SK-N-SH treated with all-trans-retinoic acid at 6 μM for 48 hours (cell line): ENCODE measurements at regions not wholly inside any gene's neighbourhood (a gene's known extent, or its start where the extent isn't known, plus 50 kb on each side); places are given as distances from the start of the nearest gene placed in this dataset.

Experiments
- ATAC-seq: fragments of 200-7000 bp; cut with Tn5 transposase; 3 replicates; pipeline ENCODE4 v1.9.1; 2020; ENCODE audit warnings: mild to moderate bottlenecking, moderate library complexity
- ARNTL ChIP-seq: fragments of 450-650 bp; formaldehyde crosslinking; IDR thresholded peaks from 2 replicates; pipeline ENCODE4 v1.5.0; 2020; ENCODE audit warnings: low read depth, mild to moderate bottlenecking, moderate library complexity, borderline replicate concordance
- BACH2 ChIP-seq: fragments of 250-450 bp; sonication (Bioruptor Pico); IDR thresholded peaks from 2 replicates; pipeline ENCODE4 v1.9.0; 2021; ENCODE audit warnings: mild to moderate bottlenecking, borderline replicate concordance
- ESRRG ChIP-seq: fragments of 250-450 bp; sonication (Bioruptor Pico); IDR thresholded peaks from 2 replicates; pipeline ENCODE4 v1.6.1; 2021; ENCODE audit warnings: mild to moderate bottlenecking
- GLIS3 ChIP-seq: fragments of 250-450 bp; sonication (Bioruptor Pico); IDR thresholded peaks from 2 replicates; pipeline ENCODE4 v1.5.0; 2020; ENCODE audit warnings: mild to moderate bottlenecking, moderate library complexity
- ISL1 ChIP-seq: fragments of 250-450 bp; sonication (Bioruptor Pico); IDR thresholded peaks from 2 replicates; pipeline ENCODE4 v2.1.2; 2022; ENCODE audit warnings: mild to moderate bottlenecking, moderate library complexity
- OSR1 ChIP-seq: fragments of 250-450 bp; sonication (Bioruptor Pico); IDR thresholded peaks from 2 replicates; pipeline ENCODE4 v1.8.0; 2022; ENCODE audit warnings: moderate library complexity, mild to moderate bottlenecking, inconsistent platforms
- PPARA ChIP-seq: fragments of 250-450 bp; sonication (Bioruptor Pico); IDR thresholded peaks from 2 replicates; pipeline ENCODE4 v1.5.0; 2020; ENCODE audit warnings: mild to moderate bottlenecking, borderline replicate concordance
- RARB ChIP-seq: fragments of 250-450 bp; sonication (Bioruptor Pico); IDR thresholded peaks from 2 replicates; pipeline ENCODE4 v1.8.0; 2021; ENCODE audit warnings: mild to moderate bottlenecking, moderate library complexity
- SNAI2 ChIP-seq: fragments of 250-450 bp; sonication (Bioruptor Pico); IDR thresholded peaks from 2 replicates; pipeline ENCODE4 v1.5.0; 2020; ENCODE audit warnings: mild to moderate bottlenecking, moderate library complexity
- TCF4 ChIP-seq: fragments of 250-450 bp; sonication (Bioruptor Pico); IDR thresholded peaks from 2 replicates; pipeline ENCODE4 v1.8.0; 2021; ENCODE audit warnings: mild to moderate bottlenecking, moderate library complexity, borderline replicate concordance
- TOX ChIP-seq: fragments of 250-450 bp; sonication (Bioruptor Pico); IDR thresholded peaks from 2 replicates; pipeline ENCODE4 v1.8.0; 2021; ENCODE audit warnings: mild to moderate bottlenecking, moderate library complexity, borderline replicate concordance
- ZC3H10 ChIP-seq: fragments of 250-450 bp; sonication (Bioruptor Pico); IDR thresholded peaks from 2 replicates; pipeline ENCODE4 v1.5.1; 2021; ENCODE audit warnings: mild to moderate bottlenecking, moderate library complexity
- ZFP3 ChIP-seq: fragments of 250-450 bp; sonication (Bioruptor Pico); IDR thresholded peaks from 2 replicates; pipeline ENCODE4 v1.5.0; 2020; ENCODE audit warnings: mild to moderate bottlenecking, moderate library complexity
- ZFP30 ChIP-seq: fragments of 450-650 bp; formaldehyde crosslinking; IDR thresholded peaks from 2 replicates; pipeline ENCODE4 v1.5.0; 2022; ENCODE audit warnings: mild to moderate bottlenecking, moderate library complexity
- ZNF565 ChIP-seq: fragments of 450-650 bp; formaldehyde crosslinking; conservative IDR thresholded peaks from 2 replicates; pipeline ENCODE4 v1.5.0; 2020; ENCODE audit warnings: low read depth, mild to moderate bottlenecking, moderate library complexity
- ZNF70 ChIP-seq: fragments of 450-650 bp; formaldehyde crosslinking; IDR thresholded peaks from 2 replicates; pipeline ENCODE4 v1.5.0; 2020; ENCODE audit warnings: mild to moderate bottlenecking, moderate library complexity
- ZNF8 ChIP-seq: fragments of 450-650 bp; formaldehyde crosslinking; IDR thresholded peaks from 2 replicates; pipeline ENCODE4 v1.5.0; 2020; ENCODE audit warnings: mild to moderate bottlenecking, moderate library complexity
- TF ChIP-seq, protein P1 (sequence below): fragments of 250-450 bp; sonication (Bioruptor Pico); IDR thresholded peaks from 2 replicates; pipeline ENCODE4 v1.5.1; 2021; ENCODE audit warnings: mild to moderate bottlenecking, moderate library complexity
- TF ChIP-seq, protein P2 (sequence below): fragments of 250-450 bp; sonication (Bioruptor Pico); IDR thresholded peaks from 2 replicates; pipeline ENCODE4 v1.8.0; 2021; ENCODE audit warnings: low read depth, mild to moderate bottlenecking, moderate library complexity, borderline replicate concordance
- TF ChIP-seq, protein P3 (sequence below): fragments of 250-450 bp; sonication (Bioruptor Pico); IDR thresholded peaks from 2 replicates; pipeline ENCODE4 v1.8.0; 2020; ENCODE audit warnings: mild to moderate bottlenecking, moderate library complexity, borderline replicate concordance
- TF ChIP-seq, protein P4 (sequence below): fragments of 250-450 bp; sonication (Bioruptor Pico); IDR thresholded peaks from 2 replicates; pipeline ENCODE4 v1.5.1; 2020; ENCODE audit warnings: low read depth, mild to moderate bottlenecking, moderate library complexity

DNA sequence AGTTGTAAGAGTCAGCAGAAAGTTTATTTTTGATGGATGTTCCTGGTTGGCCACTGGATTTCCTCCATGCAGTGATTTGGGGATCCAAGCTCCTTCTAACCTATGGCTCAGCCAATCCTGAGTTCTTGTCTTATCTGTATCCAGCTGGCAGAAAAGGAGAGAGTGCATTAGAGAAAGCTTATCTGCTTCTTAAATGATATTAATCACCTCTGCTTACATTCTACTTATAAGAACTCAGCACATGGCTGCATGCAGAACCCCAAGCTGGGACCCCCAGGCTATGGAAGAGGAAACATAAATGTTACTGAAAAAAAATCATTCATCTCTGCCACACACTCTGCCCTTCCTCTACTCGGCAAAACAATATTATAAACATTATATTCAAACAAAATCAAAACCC lies 739.8 kb upstream of the AUTS2 start:
- ATAC-seq, result no peak
- no peak for TF ChIP-seq BACH2 (CRISPR knock-in tag)
- TF ChIP-seq TCF4 (CRISPR knock-in tag), result peak; percentile 16; the same call in 1 of the 2 replicates

DNA sequence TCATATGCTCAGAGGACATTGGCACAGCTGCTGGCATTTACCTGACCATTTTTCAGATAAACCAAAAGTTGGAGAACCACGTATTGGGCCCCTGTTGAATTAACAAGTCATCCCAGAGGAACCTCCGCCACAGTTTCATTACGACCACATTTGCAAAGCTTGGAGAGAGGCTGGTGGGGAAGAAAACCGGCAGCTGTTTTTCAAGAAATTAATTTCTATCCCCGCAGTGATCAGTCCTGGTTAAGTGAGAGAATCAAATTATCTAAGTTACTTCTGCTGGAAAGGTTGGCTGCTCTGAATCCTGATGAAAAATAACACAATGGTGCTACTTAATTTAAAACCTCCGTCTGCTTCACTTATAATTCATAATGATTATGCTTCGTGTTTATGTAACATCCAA lies 737.1 kb upstream of the AUTS2 start:
- ATAC-seq, result no peak
- TF ChIP-seq TCF4 (CRISPR knock-in tag), result no peak
- TF ChIP-seq, protein P1, sequence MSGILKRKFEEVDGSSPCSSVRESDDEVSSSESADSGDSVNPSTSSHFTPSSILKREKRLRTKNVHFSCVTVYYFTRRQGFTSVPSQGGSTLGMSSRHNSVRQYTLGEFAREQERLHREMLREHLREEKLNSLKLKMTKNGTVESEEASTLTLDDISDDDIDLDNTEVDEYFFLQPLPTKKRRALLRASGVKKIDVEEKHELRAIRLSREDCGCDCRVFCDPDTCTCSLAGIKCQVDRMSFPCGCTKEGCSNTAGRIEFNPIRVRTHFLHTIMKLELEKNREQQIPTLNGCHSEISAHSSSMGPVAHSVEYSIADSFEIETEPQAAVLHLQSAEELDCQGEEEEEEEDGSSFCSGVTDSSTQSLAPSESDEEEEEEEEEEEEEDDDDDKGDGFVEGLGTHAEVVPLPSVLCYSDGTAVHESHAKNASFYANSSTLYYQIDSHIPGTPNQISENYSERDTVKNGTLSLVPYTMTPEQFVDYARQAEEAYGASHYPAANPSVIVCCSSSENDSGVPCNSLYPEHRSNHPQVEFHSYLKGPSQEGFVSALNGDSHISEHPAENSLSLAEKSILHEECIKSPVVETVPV (CRISPR knock-in tag), result no peak
- no peak for TF ChIP-seq ESRRG (CRISPR knock-in tag)
- no peak for TF ChIP-seq ZFP30 (CRISPR knock-in tag)
- TF ChIP-seq, protein P2, sequence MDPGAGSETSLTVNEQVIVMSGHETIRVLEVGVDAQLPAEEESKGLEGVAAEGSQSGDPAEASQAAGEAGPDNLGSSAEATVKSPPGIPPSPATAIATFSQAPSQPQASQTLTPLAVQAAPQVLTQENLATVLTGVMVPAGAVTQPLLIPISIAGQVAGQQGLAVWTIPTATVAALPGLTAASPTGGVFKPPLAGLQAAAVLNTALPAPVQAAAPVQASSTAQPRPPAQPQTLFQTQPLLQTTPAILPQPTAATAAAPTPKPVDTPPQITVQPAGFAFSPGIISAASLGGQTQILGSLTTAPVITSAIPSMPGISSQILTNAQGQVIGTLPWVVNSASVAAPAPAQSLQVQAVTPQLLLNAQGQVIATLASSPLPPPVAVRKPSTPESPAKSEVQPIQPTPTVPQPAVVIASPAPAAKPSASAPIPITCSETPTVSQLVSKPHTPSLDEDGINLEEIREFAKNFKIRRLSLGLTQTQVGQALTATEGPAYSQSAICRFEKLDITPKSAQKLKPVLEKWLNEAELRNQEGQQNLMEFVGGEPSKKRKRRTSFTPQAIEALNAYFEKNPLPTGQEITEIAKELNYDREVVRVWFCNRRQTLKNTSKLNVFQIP (CRISPR knock-in tag), result no peak
- TF ChIP-seq ISL1 (CRISPR knock-in tag), result no peak
- no peak for TF ChIP-seq GLIS3 (CRISPR knock-in tag)
- no peak for TF ChIP-seq ZNF565 (CRISPR knock-in tag)
- no peak for TF ChIP-seq ZFP3 (CRISPR knock-in tag)
- no peak for TF ChIP-seq BACH2 (CRISPR knock-in tag)
- TF ChIP-seq ZNF70 (CRISPR knock-in tag), result no peak
- no peak for TF ChIP-seq ZC3H10
- TF ChIP-seq ZNF8 (CRISPR knock-in tag), result no peak
- no peak for TF ChIP-seq TOX (CRISPR knock-in tag)

DNA sequence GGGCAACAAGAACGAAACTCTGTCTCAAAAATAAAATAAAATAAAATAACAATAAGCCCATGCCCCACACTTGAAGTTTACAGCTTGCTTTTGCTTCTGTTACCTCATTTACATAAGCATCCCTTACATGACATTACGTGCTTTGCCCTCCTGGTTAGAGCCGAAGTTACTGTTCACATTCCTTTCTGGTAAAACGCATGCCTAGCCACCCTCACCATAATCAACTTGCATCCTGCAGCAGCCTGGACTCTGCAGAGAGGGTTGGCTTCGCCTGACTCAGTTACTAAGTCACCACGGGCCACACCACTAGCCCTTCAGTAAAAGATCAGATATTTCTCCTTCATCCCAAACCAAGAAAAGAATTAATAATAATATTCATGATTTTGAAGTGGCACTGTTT lies 736.0 kb upstream of the AUTS2 start:
- TF ChIP-seq ISL1 (CRISPR knock-in tag) (no peak), PPARA (CRISPR knock-in tag) (no peak), ESRRG (CRISPR knock-in tag) (no peak), ARNTL (no peak), ZFP3 (CRISPR knock-in tag) (no peak), TCF4 (CRISPR knock-in tag) (no peak), ZC3H10 (no peak), BACH2 (CRISPR knock-in tag) (no peak), TOX (CRISPR knock-in tag) (no peak)
- TF ChIP-seq, protein P1 (CRISPR knock-in tag), result no peak
- TF ChIP-seq, protein P2 (CRISPR knock-in tag), result no peak
- ATAC-seq, result no peak

DNA sequence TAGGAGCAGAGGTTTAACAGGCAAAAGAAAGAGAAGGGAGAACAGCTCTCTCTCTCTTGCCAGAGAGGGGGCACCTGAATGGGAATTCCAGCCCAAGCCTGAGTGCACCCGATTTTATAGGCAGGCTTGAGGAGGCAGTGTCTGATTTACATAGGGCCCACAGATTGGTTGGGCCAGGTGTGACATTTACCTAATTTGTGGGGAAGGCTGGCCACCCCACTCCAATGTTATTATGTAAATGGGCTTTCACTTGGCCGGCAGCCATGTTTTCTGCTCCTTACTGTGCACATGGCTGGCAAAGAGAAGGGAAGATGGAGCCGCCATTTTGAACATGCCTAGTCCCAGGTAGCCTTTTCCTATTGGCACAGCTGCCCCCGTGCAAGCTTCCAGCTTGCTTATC lies 735.5 kb upstream of the AUTS2 start:
- no peak for ATAC-seq
- TF ChIP-seq ZFP3 (CRISPR knock-in tag), result no peak
- TF ChIP-seq, protein P3, sequence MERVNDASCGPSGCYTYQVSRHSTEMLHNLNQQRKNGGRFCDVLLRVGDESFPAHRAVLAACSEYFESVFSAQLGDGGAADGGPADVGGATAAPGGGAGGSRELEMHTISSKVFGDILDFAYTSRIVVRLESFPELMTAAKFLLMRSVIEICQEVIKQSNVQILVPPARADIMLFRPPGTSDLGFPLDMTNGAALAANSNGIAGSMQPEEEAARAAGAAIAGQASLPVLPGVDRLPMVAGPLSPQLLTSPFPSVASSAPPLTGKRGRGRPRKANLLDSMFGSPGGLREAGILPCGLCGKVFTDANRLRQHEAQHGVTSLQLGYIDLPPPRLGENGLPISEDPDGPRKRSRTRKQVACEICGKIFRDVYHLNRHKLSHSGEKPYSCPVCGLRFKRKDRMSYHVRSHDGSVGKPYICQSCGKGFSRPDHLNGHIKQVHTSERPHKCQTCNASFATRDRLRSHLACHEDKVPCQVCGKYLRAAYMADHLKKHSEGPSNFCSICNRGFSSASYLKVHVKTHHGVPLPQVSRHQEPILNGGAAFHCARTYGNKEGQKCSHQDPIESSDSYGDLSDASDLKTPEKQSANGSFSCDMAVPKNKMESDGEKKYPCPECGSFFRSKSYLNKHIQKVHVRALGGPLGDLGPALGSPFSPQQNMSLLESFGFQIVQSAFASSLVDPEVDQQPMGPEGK, result no peak
- TF ChIP-seq OSR1 (CRISPR knock-in tag), result no peak
- TF ChIP-seq TOX (CRISPR knock-in tag), result no peak
- TF ChIP-seq, protein P2 (CRISPR knock-in tag), result no peak
- no peak for TF ChIP-seq ARNTL
- TF ChIP-seq TCF4 (CRISPR knock-in tag), result no peak
- no peak for TF ChIP-seq RARB (CRISPR knock-in tag)
- TF ChIP-seq SNAI2 (CRISPR knock-in tag), result no peak
- TF ChIP-seq ISL1 (CRISPR knock-in tag), result no peak
- TF ChIP-seq ESRRG (CRISPR knock-in tag), result no peak
- no peak for TF ChIP-seq ZNF565 (CRISPR knock-in tag)
- TF ChIP-seq, protein P1 (CRISPR knock-in tag), result no peak
- no peak for TF ChIP-seq ZNF70 (CRISPR knock-in tag)
- TF ChIP-seq, protein P4, sequence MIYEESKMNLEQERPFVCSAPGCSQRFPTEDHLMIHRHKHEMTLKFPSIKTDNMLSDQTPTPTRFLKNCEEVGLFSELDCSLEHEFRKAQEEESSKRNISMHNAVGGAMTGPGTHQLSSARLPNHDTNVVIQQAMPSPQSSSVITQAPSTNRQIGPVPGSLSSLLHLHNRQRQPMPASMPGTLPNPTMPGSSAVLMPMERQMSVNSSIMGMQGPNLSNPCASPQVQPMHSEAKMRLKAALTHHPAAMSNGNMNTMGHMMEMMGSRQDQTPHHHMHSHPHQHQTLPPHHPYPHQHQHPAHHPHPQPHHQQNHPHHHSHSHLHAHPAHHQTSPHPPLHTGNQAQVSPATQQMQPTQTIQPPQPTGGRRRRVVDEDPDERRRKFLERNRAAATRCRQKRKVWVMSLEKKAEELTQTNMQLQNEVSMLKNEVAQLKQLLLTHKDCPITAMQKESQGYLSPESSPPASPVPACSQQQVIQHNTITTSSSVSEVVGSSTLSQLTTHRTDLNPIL (CRISPR knock-in tag), result no peak
